GM18520 (cell line): ENCODE measurements at regions not wholly inside any gene's neighbourhood (a gene's known extent, or its start where the extent isn't known, plus 50 kb on each side); places are given as distances from the start of the nearest gene placed in this dataset.

Experiments
- ATAC-seq: cut with Tn5 transposase; IDR thresholded peaks from one replicate; pipeline ENCODE4 v1.9.1; 2021; ENCODE audit not compliant: unreplicated experiment

DNA sequence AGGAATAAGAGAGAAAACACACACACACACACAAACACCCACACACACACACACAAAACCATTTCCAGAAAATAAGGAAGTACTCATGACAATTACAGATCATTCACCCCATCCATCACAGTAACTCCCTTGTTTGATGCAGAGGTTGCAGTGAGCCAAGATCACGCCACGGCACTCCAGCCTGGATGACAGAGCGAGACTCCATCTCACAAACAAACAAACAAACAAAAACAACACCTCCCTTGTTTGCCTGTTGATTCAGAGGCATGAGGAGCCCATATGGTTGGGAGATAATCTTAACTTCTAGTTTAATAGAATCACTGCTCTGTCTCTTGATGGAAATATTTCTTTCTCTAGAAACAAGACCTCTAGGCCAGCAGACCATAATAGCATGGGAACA lies 2043.5 kb upstream of the AGA start:
- no peak for ATAC-seq

- ATAC-seq, result no peak
Measured at GRCh38 chr4:179486570-179487335, 2044.5 kb upstream of the AGA start.

DNA sequence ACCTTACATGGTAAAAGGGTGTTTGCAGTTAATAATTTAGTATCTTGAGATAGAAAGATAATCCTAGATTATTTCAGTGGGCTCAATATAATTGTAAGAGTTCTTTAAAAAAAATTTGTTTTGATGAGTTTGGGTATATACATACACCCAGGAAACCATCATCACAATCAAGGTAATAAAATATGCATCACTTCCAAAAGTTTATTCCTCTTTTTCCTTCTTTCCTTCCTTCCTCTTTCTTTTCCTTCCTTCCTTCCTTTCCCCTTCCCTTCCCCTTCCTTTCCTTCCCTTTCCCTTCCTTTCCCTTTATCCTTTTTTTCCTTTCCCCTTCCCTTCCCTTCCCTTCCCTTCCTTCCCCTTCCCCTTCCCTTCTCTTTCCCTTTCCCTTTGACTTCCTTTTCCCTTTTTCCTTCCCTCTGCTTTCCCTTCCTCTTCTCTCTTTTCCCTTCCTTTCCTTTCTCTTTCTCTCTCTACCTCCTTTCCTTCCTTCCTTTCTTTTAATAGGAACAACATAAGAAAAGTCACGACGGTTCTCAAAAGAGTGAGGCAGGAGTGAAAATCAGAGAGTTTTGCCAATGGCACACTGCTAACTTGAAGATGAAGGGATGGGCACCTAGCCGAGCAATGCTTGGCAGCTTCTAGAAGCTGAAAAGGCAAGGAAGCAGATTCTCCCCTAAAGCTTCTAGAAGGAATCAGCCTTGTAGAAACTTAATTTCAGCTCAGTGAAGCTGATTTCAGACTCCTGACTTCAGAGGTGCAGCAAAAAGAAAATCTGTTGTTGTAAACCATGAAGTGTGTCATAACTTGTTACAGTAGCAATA lies 2050.2 kb upstream of the AGA start:
- no peak for ATAC-seq

GRCh38 chr4:179503976-179504375 lies 2061.7 kb upstream of the AGA start:
- no peak for ATAC-seq

GRCh38 chr4:179509489-179509888 lies 2067.3 kb upstream of the AGA start:
- ATAC-seq, result no peak

GRCh38 chr4:179521952-179522351 lies 2079.7 kb upstream of the AGA start:
- no peak for ATAC-seq

DNA sequence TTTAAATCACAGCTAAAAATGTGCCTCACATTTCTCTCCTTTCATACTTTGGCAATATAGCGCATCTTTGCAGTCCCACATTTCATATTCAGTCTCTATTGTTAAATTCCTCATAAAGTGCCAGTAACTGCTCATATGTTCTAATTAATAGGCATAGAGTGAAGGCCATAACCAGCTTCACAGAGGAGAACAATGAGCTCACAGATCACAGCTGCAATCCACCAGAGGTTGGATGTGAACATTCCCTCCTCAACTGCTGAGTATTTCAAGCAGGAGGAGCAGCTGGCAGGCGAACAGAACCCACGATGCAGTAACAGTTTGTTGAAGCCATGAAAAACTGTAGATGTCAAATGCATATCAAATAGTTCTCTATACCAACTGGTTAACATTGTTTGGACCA lies 2088.7 kb upstream of the AGA start:
- ATAC-seq, result no peak

DNA sequence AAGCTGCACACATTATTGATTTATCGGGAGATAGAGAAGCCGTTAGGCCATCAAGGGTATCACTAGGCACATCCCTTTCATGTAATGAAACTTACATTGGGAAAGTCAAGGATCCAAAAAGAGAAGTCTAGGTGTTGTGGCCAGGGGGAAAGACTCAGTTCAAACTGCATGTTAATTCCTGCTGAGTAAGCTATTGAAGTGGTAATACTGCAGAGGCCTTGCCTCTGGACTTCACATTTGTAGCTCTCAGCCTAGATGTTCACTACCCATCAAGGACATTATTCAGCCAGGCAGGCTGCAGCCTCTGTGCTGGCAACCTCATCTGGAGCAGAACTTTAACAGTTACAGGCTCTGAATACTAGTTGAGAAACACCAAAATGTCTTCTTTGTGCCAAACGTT lies 2094.5 kb upstream of the AGA start:
- ATAC-seq, result no peak

DNA sequence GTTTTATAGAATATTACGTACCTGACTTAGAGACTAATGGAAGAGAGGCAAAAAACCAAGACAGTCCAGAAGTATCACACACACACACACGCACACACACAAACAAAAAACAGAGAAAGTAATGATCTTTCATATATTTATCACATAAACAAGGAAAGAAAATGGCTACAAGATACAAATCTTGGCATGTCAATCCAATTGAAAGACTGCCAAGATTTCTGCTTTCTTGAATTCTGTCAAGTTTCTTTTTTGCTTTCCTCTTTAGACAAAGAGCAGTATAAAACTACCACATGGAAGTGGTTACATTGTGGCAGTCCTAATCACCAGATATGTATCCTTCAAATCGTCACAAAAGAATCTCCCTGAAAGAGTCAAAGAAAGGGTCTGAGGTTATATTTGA lies 2097.4 kb upstream of the AGA start:
- no peak for ATAC-seq

DNA sequence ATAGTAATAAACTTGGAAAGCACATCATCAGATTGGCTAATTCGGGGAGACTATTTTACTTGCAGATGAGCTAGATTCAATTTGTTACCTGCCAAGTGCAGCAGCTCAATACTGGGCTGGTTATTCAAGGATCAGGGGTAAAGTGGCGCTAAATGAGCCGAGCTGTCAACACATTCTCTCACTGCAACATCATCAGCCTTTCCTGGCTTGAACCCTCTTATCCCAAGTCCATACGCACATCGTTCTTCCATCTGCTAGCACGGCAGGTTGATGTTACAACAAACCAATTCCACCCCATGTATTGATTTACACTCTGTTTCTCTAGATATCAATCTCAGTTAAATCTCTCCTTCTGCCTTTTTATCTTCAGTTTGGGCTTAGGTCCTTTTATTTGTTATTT lies 2101.5 kb upstream of the AGA start:
- no peak for ATAC-seq

GRCh38 chr4:179544496-179544895 lies 2102.3 kb upstream of the AGA start:
- ATAC-seq, result no peak

GRCh38 chr4:179552131-179552530 lies 2109.9 kb upstream of the AGA start:
- no peak for ATAC-seq

GRCh38 chr4:179563741-179564140 lies 2121.5 kb upstream of the AGA start:
- no peak for ATAC-seq

GRCh38 chr4:179569549-179569948 lies 2127.3 kb upstream of the AGA start:
- no peak for ATAC-seq

GRCh38 chr4:179582164-179582905 lies 2140.1 kb upstream of the AGA start:
- no peak for ATAC-seq

GRCh38 chr4:179583221-179583620 lies 2141.0 kb upstream of the AGA start:
- ATAC-seq, result no peak

GRCh38 chr4:179584101-179584500 lies 2141.9 kb upstream of the AGA start:
- ATAC-seq, result no peak

DNA sequence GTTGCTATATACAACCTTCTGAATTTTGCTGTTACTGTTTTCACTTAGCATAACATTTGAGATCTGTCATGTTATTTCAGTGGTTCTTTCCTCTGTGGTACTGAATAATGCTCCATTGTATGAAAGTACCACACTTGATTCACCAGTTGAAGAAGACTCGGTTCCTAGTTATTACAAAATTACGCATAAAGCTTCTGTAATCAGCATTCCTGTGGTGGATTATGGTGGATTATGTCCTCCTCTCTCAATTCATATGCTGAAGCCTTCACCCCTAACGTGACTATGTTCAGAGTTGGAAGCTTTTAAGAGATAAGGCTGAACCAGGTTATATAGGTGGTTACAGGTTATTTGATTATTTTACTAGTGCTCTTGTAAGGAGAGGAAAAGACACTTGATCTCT lies 2143.5 kb upstream of the AGA start:
- no peak for ATAC-seq

GRCh38 chr4:179586460-179586859 lies 2144.2 kb upstream of the AGA start:
- ATAC-seq, result no peak

DNA sequence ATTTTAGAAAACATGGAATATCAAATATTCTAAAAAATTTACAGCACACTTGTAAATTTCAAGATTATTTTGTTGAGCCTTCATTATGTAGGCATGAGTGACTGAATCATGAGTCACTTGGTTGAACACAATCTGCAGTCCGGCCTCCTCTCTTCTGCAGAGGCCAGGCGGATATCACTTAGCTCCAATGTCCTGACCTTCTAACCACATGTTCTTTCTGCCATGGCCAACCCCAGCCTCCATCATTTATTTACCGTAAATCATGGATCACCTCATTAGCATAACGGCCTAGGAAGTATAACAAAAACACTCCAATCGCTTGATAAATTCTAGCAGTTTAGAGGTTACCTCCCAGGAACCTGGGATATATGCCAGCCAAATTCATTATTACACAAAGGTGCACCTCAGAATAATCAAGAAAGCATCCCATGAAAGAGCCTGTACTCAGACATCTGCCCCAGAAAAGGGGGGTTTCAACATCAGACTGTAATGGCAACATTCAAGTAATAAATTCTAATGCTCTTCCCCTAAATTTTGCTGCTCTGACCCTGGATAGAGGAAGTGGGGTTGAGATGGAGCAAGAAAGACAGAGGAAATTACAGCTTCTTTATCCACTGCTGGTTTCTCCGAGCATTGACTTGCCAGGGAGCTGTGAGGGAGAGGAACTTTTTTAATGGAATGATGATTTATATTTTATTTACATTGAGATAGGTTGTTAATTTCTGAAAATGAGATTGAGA lies 2153.6 kb upstream of the AGA start:
- ATAC-seq, result no peak

- no peak for ATAC-seq
Measured at GRCh38 chr4:179596621-179597020, 2154.4 kb upstream of the AGA start.
